GM23338 (cell line): ENCODE measurements at regions not wholly inside any gene's neighbourhood (a gene's known extent, or its start where the extent isn't known, plus 50 kb on each side); places are given as distances from the start of the nearest gene placed in this dataset.

ENCODE experiments used
- ATAC-seq: fragments of 200-7000 bp; cut with Tn5 transposase; 3 replicates; pipeline ENCODE4 v1.9.1; 2020
- DNase-seq: peaks from one replicate; pipeline ENCODE4 v3.0.0-alpha.2; 2015; ENCODE audit warnings: low spot score
- H2AFZ ChIP-seq: fragments of 200-600 bp; sonication (generic); 2 replicates; pipeline ENCODE4 v1.8.0; 2016; ENCODE audit warnings: antibody characterized with exemption, mild to moderate bottlenecking, moderate library complexity
- H3F3A ChIP-seq: fragments of 200-600 bp; sonication (generic); replicated peaks from 2 replicates; pipeline ENCODE4 v1.8.0; 2017; ENCODE audit warnings: antibody characterized with exemption, mixed run types, low read depth
- H3K27ac ChIP-seq: fragments of 200-600 bp; sonication (generic); 2 replicates; pipeline ENCODE4 v1.6.1; 2016; ENCODE audit warnings: low read depth
- H3K27me3 ChIP-seq: fragments of 200-600 bp; sonication (generic); 2 replicates; pipeline ENCODE4 v1.8.0; 2016; ENCODE audit warnings: mild to moderate bottlenecking, mixed run types, moderate library complexity; ENCODE audit not compliant: insufficient read depth
- H3K36me3 ChIP-seq: fragments of 200-600 bp; sonication (generic); 2 replicates; pipeline ENCODE4 v1.8.0; 2016; ENCODE audit warnings: mild to moderate bottlenecking; ENCODE audit not compliant: insufficient read depth
- H3K4me1 ChIP-seq: fragments of 200-600 bp; sonication (generic); 2 replicates; pipeline ENCODE4 v1.8.0; 2016; ENCODE audit warnings: mild to moderate bottlenecking, moderate library complexity; ENCODE audit not compliant: insufficient read depth
- H3K4me2 ChIP-seq: fragments of 200-600 bp; sonication (generic); 2 replicates; pipeline ENCODE4 v1.7.1; 2017; ENCODE audit warnings: mixed run types
- H3K4me3 ChIP-seq: fragments of 200-600 bp; sonication (generic); 2 replicates; pipeline ENCODE4 v1.6.1; 2016; ENCODE audit warnings: mixed run types
- H3K79me2 ChIP-seq: fragments of 200-600 bp; sonication (generic); replicated peaks from 2 replicates; pipeline ENCODE4 v1.8.0; 2017; ENCODE audit warnings: mild to moderate bottlenecking; ENCODE audit not compliant: insufficient read depth
- H3K9me2 ChIP-seq: fragments of 200-600 bp; sonication (generic); 2 replicates; pipeline ENCODE4 v1.8.0; 2017; ENCODE audit not compliant: insufficient read depth
- H4K20me1 ChIP-seq: fragments of 200-600 bp; sonication (generic); replicated peaks from 2 replicates; pipeline ENCODE4 v1.8.0; 2017; ENCODE audit warnings: mild to moderate bottlenecking; ENCODE audit not compliant: insufficient read depth
- H3K27ac Mint-ChIP-seq: 2 replicates; pipeline ENCODE4 v1.8.0; 2020; ENCODE audit warnings: inconsistent platforms, mild to moderate bottlenecking, moderate library complexity, mixed read lengths
- H3K27me3 Mint-ChIP-seq: 3 replicates; pipeline ENCODE4 v1.8.0; 2022; ENCODE audit warnings: low read depth, mild to moderate bottlenecking, moderate library complexity, mixed read lengths, inconsistent platforms; ENCODE audit not compliant: insufficient read depth, poor library complexity
- H3K36me3 Mint-ChIP-seq: 3 replicates; pipeline ENCODE4 v1.8.0; 2021; ENCODE audit warnings: low read depth, mild to moderate bottlenecking, inconsistent platforms, moderate library complexity, mixed read lengths
- H3K4me1 Mint-ChIP-seq: 3 replicates; pipeline ENCODE4 v1.8.0; 2020; ENCODE audit warnings: mild to moderate bottlenecking, inconsistent platforms, mixed read lengths
- H3K4me3 Mint-ChIP-seq: 3 replicates; pipeline ENCODE4 v1.8.0; 2021; ENCODE audit warnings: moderate library complexity, mild to moderate bottlenecking, inconsistent platforms, mixed read lengths
- H3K9me3 Mint-ChIP-seq: 3 replicates; pipeline ENCODE4 v1.8.0; 2020; ENCODE audit warnings: moderate library complexity, mild to moderate bottlenecking, inconsistent platforms, mixed read lengths
- CREB1 ChIP-seq: fragments of 250-450 bp; sonication (Bioruptor Pico); IDR thresholded peaks from 2 replicates; pipeline ENCODE4 v1.5.0; 2020; ENCODE audit warnings: low read depth, mild to moderate bottlenecking, moderate library complexity
- EZH2 ChIP-seq: fragments of 200-600 bp; sonication (generic); IDR thresholded peaks from one replicate; pipeline ENCODE4 v1.8.0; 2017; ENCODE audit warnings: antibody characterized with exemption, mild to moderate bottlenecking, low read depth; ENCODE audit not compliant: unreplicated experiment
- EZH2phosphoT487 ChIP-seq: fragments of 200-600 bp; sonication (generic); IDR thresholded peaks from one replicate; pipeline ENCODE4 v1.8.1; 2018; ENCODE audit warnings: antibody characterized with exemption; ENCODE audit not compliant: unreplicated experiment
- JUNB ChIP-seq: IDR thresholded peaks from one replicate; pipeline ENCODE4 v1.6.1; 2016; ENCODE audit warnings: antibody characterized with exemption; ENCODE audit not compliant: unreplicated experiment
- ZNF114 ChIP-seq: fragments of 250-450 bp; sonication (Bioruptor Pico); IDR thresholded peaks from 2 replicates; pipeline ENCODE4 v1.5.0; 2020; ENCODE audit warnings: mild to moderate bottlenecking, moderate library complexity
- TF ChIP-seq, protein P1 (sequence below): fragments of 250-450 bp; sonication (Bioruptor Pico); IDR thresholded peaks from 2 replicates; pipeline ENCODE4 v1.5.0; 2020; ENCODE audit warnings: mild to moderate bottlenecking, moderate library complexity
- TF ChIP-seq, protein P2 (sequence below), 2 experiments: fragments of 200-600 bp in 1 of 2; sonication (generic) in 1 of 2; conservative IDR thresholded peaks; 2 replicates each; pipeline versions ENCODE4 v1.5.1 to v1.6.1; 2016 to 2017; ENCODE audit warnings: antibody characterized with exemption in 2 of 2, low read depth in 2 of 2, mild to moderate bottlenecking in 2 of 2, moderate library complexity in 1 of 2
- TF ChIP-seq, protein P3 (sequence below): IDR thresholded peaks from one replicate; pipeline ENCODE4 v1.6.1; 2018; ENCODE audit warnings: antibody characterized with exemption; ENCODE audit not compliant: unreplicated experiment

DNA sequence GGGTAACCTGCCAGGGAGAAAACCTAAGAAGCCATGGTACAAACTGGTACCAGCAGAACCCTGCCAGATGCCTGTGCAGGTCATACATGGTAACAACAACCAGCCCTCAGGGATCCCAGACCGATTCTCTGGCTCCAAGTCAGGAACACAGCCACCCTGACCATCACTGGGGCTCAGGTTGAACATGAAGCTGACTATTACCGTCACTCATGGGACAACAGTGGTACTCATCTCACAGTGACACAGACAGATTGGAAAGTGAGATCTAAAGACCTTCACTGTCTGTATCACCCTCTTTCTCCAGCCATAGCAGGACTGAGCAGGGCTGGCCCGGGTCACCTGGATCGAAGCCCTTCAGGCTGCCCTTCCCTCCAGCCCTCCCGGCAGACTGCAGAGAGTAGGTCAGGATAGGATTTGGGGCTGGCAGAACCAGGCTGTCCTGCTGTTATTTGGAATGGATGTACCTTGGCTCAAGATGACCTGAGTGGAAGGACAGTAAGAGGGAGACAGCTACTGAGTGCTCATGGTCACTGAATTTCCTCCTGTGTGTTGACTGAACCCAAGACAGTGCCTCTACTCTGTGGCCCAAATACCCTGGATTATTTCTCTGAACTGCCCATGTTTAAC, 94.7 kb downstream of the GGTLC2 start:
- TF ChIP-seq CREB1 (CRISPR knock-in tag): no peak
- no peak for TF ChIP-seq EZH2phosphoT487
- TF ChIP-seq, protein P1, sequence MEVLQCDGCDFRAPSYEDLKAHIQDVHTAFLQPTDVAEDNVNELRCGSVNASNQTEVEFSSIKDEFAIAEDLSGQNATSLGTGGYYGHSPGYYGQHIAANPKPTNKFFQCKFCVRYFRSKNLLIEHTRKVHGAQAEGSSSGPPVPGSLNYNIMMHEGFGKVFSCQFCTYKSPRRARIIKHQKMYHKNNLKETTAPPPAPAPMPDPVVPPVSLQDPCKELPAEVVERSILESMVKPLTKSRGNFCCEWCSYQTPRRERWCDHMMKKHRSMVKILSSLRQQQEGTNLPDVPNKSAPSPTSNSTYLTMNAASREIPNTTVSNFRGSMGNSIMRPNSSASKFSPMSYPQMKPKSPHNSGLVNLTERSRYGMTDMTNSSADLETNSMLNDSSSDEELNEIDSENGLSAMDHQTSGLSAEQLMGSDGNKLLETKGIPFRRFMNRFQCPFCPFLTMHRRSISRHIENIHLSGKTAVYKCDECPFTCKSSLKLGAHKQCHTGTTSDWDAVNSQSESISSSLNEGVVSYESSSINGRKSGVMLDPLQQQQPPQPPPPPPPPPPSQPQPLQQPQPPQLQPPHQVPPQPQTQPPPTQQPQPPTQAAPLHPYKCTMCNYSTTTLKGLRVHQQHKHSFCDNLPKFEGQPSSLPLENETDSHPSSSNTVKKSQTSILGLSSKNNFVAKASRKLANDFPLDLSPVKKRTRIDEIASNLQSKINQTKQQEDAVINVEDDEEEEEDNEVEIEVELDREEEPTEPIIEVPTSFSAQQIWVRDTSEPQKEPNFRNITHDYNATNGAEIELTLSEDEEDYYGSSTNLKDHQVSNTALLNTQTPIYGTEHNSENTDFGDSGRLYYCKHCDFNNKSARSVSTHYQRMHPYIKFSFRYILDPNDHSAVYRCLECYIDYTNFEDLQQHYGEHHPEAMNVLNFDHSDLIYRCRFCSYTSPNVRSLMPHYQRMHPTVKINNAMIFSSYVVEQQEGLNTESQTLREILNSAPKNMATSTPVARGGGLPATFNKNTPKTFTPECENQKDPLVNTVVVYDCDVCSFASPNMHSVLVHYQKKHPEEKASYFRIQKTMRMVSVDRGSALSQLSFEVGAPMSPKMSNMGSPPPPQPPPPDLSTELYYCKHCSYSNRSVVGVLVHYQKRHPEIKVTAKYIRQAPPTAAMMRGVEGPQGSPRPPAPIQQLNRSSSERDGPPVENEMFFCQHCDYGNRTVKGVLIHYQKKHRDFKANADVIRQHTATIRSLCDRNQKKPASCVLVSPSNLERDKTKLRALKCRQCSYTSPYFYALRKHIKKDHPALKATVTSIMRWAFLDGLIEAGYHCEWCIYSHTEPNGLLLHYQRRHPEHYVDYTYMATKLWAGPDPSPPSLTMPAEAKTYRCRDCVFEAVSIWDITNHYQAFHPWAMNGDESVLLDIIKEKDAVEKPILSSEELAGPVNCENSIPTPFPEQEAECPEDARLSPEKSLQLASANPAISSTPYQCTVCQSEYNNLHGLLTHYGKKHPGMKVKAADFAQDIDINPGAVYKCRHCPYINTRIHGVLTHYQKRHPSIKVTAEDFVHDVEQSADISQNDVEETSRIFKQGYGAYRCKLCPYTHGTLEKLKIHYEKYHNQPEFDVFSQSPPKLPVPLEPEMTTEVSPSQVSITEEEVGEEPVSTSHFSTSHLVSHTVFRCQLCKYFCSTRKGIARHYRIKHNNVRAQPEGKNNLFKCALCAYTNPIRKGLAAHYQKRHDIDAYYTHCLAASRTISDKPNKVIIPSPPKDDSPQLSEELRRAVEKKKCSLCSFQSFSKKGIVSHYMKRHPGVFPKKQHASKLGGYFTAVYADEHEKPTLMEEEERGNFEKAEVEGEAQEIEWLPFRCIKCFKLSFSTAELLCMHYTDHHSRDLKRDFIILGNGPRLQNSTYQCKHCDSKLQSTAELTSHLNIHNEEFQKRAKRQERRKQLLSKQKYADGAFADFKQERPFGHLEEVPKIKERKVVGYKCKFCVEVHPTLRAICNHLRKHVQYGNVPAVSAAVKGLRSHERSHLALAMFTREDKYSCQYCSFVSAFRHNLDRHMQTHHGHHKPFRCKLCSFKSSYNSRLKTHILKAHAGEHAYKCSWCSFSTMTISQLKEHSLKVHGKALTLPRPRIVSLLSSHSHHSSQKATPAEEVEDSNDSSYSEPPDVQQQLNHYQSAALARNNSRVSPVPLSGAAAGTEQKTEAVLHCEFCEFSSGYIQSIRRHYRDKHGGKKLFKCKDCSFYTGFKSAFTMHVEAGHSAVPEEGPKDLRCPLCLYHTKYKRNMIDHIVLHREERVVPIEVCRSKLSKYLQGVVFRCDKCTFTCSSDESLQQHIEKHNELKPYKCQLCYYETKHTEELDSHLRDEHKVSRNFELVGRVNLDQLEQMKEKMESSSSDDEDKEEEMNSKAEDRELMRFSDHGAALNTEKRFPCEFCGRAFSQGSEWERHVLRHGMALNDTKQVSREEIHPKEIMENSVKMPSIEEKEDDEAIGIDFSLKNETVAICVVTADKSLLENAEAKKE: no peak
- TF ChIP-seq EZH2: no peak
- TF ChIP-seq ZNF114 (CRISPR knock-in tag): no peak
- TF ChIP-seq JUNB: no peak
- TF ChIP-seq, protein P2, sequence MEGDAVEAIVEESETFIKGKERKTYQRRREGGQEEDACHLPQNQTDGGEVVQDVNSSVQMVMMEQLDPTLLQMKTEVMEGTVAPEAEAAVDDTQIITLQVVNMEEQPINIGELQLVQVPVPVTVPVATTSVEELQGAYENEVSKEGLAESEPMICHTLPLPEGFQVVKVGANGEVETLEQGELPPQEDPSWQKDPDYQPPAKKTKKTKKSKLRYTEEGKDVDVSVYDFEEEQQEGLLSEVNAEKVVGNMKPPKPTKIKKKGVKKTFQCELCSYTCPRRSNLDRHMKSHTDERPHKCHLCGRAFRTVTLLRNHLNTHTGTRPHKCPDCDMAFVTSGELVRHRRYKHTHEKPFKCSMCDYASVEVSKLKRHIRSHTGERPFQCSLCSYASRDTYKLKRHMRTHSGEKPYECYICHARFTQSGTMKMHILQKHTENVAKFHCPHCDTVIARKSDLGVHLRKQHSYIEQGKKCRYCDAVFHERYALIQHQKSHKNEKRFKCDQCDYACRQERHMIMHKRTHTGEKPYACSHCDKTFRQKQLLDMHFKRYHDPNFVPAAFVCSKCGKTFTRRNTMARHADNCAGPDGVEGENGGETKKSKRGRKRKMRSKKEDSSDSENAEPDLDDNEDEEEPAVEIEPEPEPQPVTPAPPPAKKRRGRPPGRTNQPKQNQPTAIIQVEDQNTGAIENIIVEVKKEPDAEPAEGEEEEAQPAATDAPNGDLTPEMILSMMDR (conservative IDR thresholded peaks at IDR 0.05; ENCODE audit: low read depth in 2 of 2): no peak
- TF ChIP-seq, protein P3, sequence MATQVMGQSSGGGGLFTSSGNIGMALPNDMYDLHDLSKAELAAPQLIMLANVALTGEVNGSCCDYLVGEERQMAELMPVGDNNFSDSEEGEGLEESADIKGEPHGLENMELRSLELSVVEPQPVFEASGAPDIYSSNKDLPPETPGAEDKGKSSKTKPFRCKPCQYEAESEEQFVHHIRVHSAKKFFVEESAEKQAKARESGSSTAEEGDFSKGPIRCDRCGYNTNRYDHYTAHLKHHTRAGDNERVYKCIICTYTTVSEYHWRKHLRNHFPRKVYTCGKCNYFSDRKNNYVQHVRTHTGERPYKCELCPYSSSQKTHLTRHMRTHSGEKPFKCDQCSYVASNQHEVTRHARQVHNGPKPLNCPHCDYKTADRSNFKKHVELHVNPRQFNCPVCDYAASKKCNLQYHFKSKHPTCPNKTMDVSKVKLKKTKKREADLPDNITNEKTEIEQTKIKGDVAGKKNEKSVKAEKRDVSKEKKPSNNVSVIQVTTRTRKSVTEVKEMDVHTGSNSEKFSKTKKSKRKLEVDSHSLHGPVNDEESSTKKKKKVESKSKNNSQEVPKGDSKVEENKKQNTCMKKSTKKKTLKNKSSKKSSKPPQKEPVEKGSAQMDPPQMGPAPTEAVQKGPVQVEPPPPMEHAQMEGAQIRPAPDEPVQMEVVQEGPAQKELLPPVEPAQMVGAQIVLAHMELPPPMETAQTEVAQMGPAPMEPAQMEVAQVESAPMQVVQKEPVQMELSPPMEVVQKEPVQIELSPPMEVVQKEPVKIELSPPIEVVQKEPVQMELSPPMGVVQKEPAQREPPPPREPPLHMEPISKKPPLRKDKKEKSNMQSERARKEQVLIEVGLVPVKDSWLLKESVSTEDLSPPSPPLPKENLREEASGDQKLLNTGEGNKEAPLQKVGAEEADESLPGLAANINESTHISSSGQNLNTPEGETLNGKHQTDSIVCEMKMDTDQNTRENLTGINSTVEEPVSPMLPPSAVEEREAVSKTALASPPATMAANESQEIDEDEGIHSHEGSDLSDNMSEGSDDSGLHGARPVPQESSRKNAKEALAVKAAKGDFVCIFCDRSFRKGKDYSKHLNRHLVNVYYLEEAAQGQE: no peak
- Mint-ChIP-seq H3K36me3 (no peaks in the 10 kb centered on the region), H3K27me3 (peaks cover 56% of the 10 kb centered on the region), H3K9me3 (no peaks in the 10 kb centered on the region; the same call in 2 of the 3 replicates), H3K4me1 (peaks cover 7% of the 10 kb centered on the region; the same call in 2 of the 3 replicates), H3K4me3 (no peak overlapping the region), H3K27ac (no peak overlapping the region)
- Histone ChIP-seq H3K4me1 (no peaks in the 10 kb centered on the region), H4K20me1 (no peaks in the 10 kb centered on the region), H3K4me2 (no peak overlapping the region), H2AFZ (no peak overlapping the region), H3K27ac (no peak overlapping the region), H3F3A (no peaks in the 10 kb centered on the region), H3K36me3 (no peaks in the 10 kb centered on the region), H3K4me3 (no peak overlapping the region), H3K27me3 (peaks cover 98% of the 10 kb centered on the region), H3K79me2 (no peaks in the 10 kb centered on the region), H3K9me2 (no peaks in the 10 kb centered on the region)
- DNase-seq: no peak
- no peak for ATAC-seq
